ENCODE measurements at regions not wholly inside any gene's neighbourhood (a gene's known extent, or its start where the extent isn't known, plus 50 kb on each side); places are given as distances from the start of the nearest gene placed in this dataset.
A peak's percentile ranks its signal among the peaks of the same experiment; 100 is the strongest.
"Not testable (repeated sequence)": the region's sequence is repeated elsewhere in the genome, so short reads cannot be mapped to it uniquely, and the experiment has no call there.

DNA sequence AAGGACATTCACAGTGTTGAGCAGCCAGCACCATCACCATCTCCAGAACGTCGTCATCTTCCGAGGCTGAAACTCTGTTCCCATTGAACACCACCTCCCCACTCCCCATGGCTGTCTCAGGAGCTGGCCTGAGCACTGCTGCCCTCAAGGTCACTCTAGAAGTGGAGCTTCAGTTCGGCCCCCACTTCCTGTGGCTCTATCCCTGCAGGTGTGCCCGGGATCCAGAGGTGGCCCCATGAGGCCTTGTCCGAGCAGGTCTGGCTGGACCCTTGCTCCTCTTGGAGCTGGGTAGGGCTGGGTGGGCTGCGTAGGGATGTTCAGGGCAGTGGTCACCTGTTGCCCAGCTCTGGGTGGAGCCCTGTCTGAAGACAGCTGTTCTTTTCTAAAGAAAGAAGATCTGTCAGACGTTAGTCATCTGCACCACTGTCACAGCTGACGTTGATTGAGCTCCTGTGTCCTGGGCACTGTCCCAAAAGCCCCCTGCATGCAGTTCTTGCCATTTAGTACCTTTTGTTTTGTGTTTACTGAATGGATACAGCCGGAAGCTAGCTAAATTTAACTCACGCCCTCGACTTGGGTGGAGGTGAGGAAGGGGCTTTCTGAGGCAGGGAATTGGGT, 75.5 kb upstream of the CLDN5 start:
- DNase-seq (ENCODE audit: low read depth in 3 of 3), result no peak

DNA sequence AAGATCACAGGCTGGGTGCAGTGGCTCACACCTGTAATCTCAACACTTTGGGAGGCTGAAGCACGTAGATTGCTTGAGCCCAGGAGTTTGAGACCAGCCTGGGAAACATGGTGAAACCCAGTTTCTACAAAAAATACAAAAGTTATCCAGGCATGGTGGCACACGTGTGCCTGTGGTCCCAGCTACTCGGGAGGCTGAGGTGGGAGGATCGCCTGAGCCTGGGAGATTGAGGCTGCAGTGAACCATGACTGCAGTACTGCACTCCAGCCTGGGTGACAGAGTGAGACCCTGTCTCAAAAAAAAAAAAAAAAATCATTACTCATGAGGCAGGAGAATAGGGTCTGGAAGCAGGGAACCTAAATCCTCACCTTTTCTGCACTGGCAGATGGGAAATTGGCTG, 79.1 kb upstream of the CLDN5 start:
- DNase-seq (ENCODE audit: low read depth in 3 of 3), result not testable (repeated sequence)

DNA sequence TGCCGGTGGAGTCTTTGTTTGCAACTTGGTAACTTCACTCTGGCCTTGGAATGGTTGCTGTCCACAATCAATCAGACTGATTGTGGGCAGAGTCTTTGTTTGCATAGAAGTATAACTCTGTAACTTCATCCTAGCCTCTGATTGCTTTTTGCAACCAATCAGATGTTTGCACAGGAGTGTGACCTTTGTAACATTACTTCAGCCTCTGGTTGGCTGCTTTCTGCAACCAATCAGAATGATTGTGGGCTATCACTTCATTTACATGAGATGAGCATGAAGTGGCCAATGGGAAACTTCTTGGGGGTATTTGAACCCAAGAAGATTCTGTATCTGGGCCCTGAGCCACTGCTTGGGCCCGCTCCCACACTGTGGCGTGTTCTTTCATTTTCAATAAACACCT, 79.6 kb upstream of the CLDN5 start:
- no peak for DNase-seq (ENCODE audit: low read depth in 3 of 3)

- no peak for DNase-seq (ENCODE audit: low read depth in 3 of 3)
Observed at GRCh38 chr22:19604711-19605268, 80.6 kb upstream of the CLDN5 start.

GRCh38 chr22:19605508-19606331, 81.5 kb upstream of the CLDN5 start:
- no peak for DNase-seq (ENCODE audit: low read depth in 3 of 3)

GRCh38 chr22:19606332-19607191, 82.4 kb upstream of the CLDN5 start:
- no peak for DNase-seq (ENCODE audit: low read depth in 3 of 3)

DNA sequence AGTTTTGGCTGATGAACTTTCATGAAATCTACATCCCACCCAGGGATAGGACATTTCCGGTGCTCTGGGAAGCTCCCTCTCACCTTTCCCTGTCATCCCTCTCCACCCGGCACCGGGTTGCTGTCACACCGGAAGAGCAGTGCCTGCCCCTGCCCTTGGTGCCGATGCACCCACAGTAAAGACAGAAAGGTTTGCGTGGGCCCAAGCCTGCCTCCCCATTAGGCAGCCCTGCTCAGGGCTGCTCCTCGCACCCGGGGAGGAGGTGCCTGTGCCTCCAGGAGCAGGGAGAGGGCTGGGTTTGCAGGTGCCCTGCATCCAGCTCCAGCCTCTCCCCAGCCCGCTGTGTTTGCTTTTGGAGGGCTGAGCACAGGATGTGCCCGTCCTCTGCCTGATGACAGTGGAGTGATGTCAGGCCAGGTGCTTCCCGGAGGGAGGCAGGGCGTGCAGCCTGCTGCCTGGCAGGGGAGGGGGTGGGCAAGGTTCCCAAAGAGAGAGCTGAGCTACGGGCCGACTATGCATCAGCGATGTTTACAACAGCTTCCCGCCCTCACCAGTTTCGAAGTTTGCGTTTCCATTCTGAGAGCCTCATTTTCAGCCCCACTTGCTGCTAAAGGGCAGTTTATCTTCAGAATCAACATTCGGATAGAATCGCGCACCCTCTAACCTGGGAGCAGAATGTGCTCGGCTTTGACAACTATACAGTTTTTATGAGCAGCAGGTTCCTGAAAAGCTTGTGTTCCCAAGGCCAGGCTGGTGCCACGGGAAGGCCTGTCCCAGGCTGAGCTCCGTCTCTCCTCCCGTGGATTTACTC, 83.2 kb upstream of the CLDN5 start:
- peak in 1 of 3 experiments; percentile 52 for DNase-seq (ENCODE audit: low read depth in 3 of 3)

DNA sequence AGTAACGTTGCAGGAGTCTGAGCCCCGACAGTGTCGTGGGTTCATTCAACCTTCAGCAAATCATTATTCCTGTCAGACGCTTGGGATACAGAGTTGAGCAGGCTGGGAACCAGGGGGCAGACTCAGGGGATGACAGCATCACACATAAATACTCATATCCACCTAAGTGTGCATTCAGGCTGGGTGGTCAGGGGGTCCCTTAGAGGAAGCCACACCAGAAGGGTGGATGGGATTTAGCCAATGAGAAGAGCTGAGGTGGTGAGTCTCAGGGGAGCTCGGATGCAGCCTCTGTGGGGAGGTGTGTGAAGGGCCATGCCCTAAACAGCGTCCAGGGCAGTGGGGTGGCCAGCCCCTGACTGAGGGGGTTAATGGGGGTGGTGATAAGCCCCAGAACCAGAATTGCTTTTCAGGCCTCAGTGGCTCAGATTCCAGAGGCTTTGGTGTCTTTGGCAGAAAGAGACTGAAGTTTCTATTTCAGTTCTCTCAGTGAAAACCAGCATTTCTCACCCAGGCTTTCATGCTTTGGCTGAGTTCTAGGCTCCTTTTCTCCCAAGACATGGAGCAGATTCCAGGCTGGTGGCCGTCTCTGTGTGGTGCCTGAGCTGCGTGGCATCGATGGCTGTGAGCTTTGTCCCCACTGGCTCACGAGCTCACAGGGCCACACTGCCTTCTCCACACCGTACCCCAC, 83.9 kb upstream of the CLDN5 start:
- no peak for DNase-seq (ENCODE audit: low read depth in 3 of 3)

GRCh38 chr22:19609753-19610152, 85.5 kb upstream of the CLDN5 start:
- DNase-seq (ENCODE audit: low read depth in 3 of 3), result not testable (repeated sequence)

- peak in 1 of 3 experiments; percentile 54 for DNase-seq (ENCODE audit: low read depth in 3 of 3)
Observed at GRCh38 chr22:19610518-19611253, 86.5 kb upstream of the CLDN5 start.

- DNase-seq (ENCODE audit: low read depth in 3 of 3), result no peak
Observed at GRCh38 chr22:19611590-19611989, 87.4 kb upstream of the CLDN5 start.

DNA sequence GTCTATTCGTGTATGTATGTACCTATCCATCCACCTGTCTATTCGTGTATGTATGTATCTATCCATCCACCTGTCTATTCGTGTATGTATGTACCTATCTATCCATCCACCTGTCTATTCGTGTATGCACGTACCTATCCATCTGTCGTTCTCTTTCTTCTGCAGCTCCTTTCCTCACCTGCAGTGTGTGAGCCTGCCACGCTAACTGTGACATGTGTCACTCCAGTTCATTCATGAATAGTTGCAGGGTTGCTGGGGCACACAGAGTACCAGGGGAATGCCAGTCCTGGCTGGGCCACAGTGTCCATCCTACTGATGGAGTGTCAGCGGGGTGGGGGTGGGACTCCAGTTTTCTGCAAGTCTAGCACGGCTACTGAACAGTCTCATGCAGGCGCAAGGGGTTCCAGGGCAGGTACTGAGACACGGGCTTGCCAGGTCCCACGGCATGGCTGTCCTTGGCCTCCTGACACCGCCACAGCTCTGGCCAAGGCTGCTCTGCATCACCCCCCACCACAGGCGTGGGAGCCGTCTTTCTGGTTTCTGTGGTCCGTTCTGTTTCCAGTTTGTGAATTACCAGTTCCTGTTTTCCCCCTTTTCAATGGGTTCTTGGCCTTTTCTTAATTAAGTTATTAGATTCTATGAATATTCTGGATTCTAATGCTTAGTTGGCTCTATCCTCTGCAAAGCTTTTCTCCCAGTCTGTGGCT, 88.8 kb upstream of the CLDN5 start:
- DNase-seq (ENCODE audit: low read depth in 3 of 3), result no peak

GRCh38 chr22:19614536-19614863, 90.3 kb upstream of the CLDN5 start:
- DNase-seq (ENCODE audit: low read depth in 3 of 3), result no peak

DNA sequence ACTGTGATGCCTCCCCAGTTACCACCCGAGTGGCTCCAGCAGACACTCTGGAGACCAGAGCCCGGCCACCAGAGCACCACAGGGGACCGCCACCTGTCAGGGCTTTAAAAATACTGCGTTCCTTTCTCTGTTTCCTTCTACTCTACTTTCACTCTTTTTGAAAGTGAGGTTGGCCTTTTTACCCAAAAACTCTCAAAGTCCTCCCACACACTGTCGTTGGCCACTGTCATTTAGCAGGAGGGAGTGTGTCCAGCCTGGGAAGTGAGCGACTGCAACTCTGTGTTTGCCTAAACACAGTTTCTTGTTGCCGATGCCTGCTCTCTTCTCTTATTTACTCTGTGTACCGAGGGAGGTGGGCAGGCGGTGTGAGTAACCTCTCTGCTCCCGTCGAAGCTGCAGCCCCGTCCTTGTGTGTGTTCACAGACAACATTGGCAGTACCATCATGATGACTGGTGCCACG, 90.8 kb upstream of the CLDN5 start:
- no peak for DNase-seq (ENCODE audit: low read depth in 3 of 3)

- no peak for DNase-seq (ENCODE audit: low read depth in 3 of 3)
Observed at GRCh38 chr22:19615867-19616581, 91.8 kb upstream of the CLDN5 start.

DNA sequence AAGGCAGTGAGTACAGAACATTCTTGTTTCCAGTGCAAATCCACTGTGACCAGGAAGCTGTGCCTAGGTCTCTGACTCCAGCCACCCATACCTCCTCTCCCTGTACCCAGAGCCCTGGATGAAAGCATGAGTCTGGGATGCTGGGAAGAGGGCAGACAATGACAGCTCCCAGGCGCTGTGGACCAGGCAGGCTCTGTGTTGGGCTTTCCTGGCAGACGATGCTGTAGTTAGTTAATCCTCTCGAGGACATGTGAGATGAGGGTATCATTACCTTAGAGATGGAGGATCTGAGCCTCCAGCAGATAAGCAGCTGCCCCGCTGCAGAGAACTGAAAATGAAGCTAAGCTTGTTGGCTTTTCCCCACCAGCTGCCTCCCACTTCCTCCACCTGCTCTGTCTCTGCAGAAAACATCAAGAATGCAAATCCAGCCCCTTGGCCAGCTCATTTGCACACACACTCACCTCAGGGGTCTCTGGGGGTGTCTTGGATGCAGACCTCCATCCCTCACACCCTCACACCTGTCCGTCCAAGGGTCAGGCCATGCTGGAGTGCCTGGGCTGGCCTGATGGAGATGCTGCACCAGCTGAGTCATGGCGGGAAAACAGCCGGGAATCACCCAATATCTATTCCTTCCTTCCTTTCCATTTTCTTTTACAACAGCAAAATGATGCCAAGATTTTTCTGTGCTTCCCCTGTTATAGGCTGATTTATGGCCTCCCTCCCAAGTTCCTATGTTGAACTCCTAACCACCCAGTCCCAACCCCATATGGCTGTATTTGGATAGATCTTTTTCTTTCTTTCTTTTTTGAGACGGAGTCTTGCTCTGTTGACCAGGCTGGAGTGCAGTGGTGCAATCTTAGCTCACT, 94.9 kb upstream of the SEPTIN5 start:
- DNase-seq (ENCODE audit: low read depth in 3 of 3), result no peak

DNA sequence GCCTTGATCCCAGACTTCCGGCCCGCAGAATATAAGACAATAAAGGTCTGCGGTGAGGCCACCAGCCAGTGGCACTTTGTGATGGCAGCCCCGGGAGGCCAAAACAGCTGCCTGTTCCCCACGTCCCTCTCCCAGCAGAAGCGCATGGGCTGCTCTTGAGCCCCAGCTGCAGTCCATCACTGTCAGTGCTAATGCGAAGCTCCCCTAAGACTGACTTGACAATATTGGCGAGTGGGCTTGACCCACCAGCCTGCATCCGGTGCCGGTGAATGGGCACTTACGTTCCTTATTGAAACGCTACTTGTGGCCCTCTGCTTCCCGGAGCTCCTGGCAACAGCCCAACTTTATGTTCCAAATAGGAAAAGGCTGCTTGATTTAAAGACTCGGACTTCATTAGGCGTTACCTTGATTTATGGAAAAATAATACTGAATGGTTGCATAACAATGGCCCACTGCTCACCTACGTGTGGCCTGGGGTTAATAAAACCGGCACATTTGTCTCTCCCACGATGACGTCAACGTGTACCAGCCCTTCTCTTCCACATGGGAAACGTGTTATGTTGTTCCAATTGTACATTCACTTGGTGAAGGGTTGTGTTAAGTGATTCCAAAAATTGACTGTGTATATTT, 93.4 kb upstream of the SEPTIN5 start:
- no peak for DNase-seq (ENCODE audit: low read depth in 3 of 3)

Measured in stimulated activated CD4-positive, alpha-beta T cell treated with anti-CD3 and anti-CD28 coated beads, TNF-alpha, amount 100 ng/mL, for 24 hours (primary cell).